SW 1271 (cell line): ENCODE measurements at regions not wholly inside any gene's neighbourhood (a gene's known extent, or its start where the extent isn't known, plus 50 kb on each side); places are given as distances from the start of the nearest gene placed in this dataset.

ENCODE experiments used
- DNase-seq, 2 experiments: peaks; one replicate each; lab custom pipeline; 2025; lab: John Stamatoyannopoulos, UW

GRCh38 chrX:45400027-45400779, 199.5 kb upstream of the DIPK2B start:
- DNase-seq, result no peak

GRCh38 chrX:45385757-45386156, 185.1 kb upstream of the DIPK2B start:
- DNase-seq, result no peak

- no peak for DNase-seq
Observed at GRCh38 chrX:45381841-45382240, 181.2 kb upstream of the DIPK2B start.

GRCh38 chrX:45381366-45381765, 180.7 kb upstream of the DIPK2B start:
- DNase-seq, result no peak

- no peak for DNase-seq
Observed at GRCh38 chrX:45379236-45379635, 178.6 kb upstream of the DIPK2B start.

GRCh38 chrX:45372151-45372550, 171.5 kb upstream of the DIPK2B start:
- no peak for DNase-seq

GRCh38 chrX:45368705-45369104, 168.0 kb upstream of the DIPK2B start:
- DNase-seq, result no peak

- DNase-seq, result no peak
Observed at GRCh38 chrX:45363596-45363995, 162.9 kb upstream of the DIPK2B start.

GRCh38 chrX:45360571-45360970, 159.9 kb upstream of the DIPK2B start:
- DNase-seq, result no peak

GRCh38 chrX:45358392-45358791, 157.7 kb upstream of the DIPK2B start:
- no peak for DNase-seq

GRCh38 chrX:45353456-45353855, 152.8 kb upstream of the DIPK2B start:
- DNase-seq, result no peak

GRCh38 chrX:45352611-45353010, 151.9 kb upstream of the DIPK2B start:
- no peak for DNase-seq

- no peak for DNase-seq
Observed at GRCh38 chrX:45351478-45351877, 150.8 kb upstream of the DIPK2B start.

GRCh38 chrX:45348296-45348695, 147.6 kb upstream of the DIPK2B start:
- no peak for DNase-seq

- DNase-seq, result no peak
Observed at GRCh38 chrX:45347877-45348276, 147.2 kb upstream of the DIPK2B start.

- no peak for DNase-seq
Observed at GRCh38 chrX:45344594-45344993, 143.9 kb upstream of the DIPK2B start.

GRCh38 chrX:45329217-45329616, 128.5 kb upstream of the DIPK2B start:
- peak in 1 of 2 experiments; percentile 5 for DNase-seq

- no peak for DNase-seq
Observed at GRCh38 chrX:45324941-45325340, 124.3 kb upstream of the DIPK2B start.

GRCh38 chrX:45323387-45323786, 122.7 kb upstream of the DIPK2B start:
- DNase-seq, result no peak

- DNase-seq, result peak in 1 of 2 experiments; percentile 19
Observed at GRCh38 chrX:45322820-45323219, 122.1 kb upstream of the DIPK2B start.

GRCh38 chrX:45322382-45322781, 121.7 kb upstream of the DIPK2B start:
- peak in 1 of 2 experiments; percentile 40 for DNase-seq

- DNase-seq, result no peak
Observed at GRCh38 chrX:45320191-45320590, 119.5 kb upstream of the DIPK2B start.

GRCh38 chrX:45309801-45310200, 109.1 kb upstream of the DIPK2B start:
- DNase-seq, result no peak

GRCh38 chrX:45309096-45309495, 108.4 kb upstream of the DIPK2B start:
- no peak for DNase-seq
